Omental fat pad (tissue), 3 donors: ENCODE measurements at regions not wholly inside any gene's neighbourhood (a gene's known extent, or its start where the extent isn't known, plus 50 kb on each side); places are given as distances from the start of the nearest gene placed in this dataset.
"Not testable (repeated sequence)": the region's sequence is repeated elsewhere in the genome, so short reads cannot be mapped to it uniquely, and the experiment has no call there.

Experiments
- ATAC-seq: fragments of 150-250 bp; one replicate; pipeline ENCODE4 v1.9.1; 2016; ENCODE audit warnings: mild to moderate bottlenecking, moderate library complexity; ENCODE audit not compliant: low FRiP score
- DNase-seq: peaks from one replicate; pipeline ENCODE4 v3.0.0-alpha.2; 2019; ENCODE audit warnings: low spot score
- TF ChIP-seq, protein P1 (sequence below), 3 donors: fragments of 450-650 bp; IDR thresholded peaks; one replicate each; pipeline ENCODE4 v1.5.1; 2016 to 2017; ENCODE audit warnings: antibody characterized with exemption in 3 of 3, mild to moderate bottlenecking in 3 of 3, moderate library complexity in 2 of 3

DNA sequence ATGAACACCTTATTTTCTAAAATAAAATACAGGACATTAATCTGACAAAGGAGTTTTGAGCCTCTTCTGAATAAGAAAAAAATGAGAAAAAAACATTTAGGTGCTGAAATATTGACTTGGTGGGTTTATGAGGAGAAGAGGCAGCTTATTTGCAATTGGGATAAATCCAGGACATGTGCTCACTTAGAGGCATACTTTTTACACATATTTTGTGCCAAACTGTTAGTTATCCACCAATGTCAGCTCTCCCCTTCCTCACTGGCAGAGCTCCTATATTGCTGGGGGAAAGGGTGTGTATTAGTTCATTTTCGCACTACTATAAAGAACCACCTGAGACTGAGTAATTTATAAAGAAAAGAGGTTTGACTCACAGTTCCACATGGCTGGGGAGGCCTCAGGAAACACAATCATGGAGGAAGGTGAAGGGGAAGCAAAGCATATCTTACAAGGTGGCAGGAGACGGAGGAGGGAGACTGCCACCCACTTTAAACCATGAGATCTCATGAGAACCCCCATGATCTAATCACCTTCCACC, 135.4 kb upstream of the EGLN3 start:
- no peak for DNase-seq
- TF ChIP-seq, protein P1, sequence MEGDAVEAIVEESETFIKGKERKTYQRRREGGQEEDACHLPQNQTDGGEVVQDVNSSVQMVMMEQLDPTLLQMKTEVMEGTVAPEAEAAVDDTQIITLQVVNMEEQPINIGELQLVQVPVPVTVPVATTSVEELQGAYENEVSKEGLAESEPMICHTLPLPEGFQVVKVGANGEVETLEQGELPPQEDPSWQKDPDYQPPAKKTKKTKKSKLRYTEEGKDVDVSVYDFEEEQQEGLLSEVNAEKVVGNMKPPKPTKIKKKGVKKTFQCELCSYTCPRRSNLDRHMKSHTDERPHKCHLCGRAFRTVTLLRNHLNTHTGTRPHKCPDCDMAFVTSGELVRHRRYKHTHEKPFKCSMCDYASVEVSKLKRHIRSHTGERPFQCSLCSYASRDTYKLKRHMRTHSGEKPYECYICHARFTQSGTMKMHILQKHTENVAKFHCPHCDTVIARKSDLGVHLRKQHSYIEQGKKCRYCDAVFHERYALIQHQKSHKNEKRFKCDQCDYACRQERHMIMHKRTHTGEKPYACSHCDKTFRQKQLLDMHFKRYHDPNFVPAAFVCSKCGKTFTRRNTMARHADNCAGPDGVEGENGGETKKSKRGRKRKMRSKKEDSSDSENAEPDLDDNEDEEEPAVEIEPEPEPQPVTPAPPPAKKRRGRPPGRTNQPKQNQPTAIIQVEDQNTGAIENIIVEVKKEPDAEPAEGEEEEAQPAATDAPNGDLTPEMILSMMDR (IDR thresholded peaks at IDR 0.05): no peak
- ATAC-seq: no peak

DNA sequence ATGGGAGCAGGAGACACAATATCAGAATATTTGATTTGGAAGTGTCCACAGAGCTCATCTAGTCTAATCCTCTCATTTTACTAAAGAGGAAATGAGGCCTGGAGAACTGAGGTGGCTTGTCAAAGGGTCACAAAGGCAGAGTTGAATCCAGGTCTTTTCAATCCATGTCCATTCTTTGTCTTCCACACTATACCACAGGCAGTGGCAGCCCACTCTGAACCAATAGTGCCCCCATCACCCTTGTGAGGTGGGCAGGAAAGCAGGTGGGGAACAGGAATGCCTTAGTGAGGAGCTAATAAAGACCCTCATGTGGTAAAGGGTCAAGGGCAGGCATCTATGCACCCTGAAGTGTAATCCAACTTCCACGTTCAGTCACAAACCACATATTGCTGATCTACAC, 134.8 kb upstream of the EGLN3 start:
- TF ChIP-seq, protein P1 (IDR thresholded peaks at IDR 0.05): no peak
- DNase-seq (no peak), ATAC-seq (no peak)

DNA sequence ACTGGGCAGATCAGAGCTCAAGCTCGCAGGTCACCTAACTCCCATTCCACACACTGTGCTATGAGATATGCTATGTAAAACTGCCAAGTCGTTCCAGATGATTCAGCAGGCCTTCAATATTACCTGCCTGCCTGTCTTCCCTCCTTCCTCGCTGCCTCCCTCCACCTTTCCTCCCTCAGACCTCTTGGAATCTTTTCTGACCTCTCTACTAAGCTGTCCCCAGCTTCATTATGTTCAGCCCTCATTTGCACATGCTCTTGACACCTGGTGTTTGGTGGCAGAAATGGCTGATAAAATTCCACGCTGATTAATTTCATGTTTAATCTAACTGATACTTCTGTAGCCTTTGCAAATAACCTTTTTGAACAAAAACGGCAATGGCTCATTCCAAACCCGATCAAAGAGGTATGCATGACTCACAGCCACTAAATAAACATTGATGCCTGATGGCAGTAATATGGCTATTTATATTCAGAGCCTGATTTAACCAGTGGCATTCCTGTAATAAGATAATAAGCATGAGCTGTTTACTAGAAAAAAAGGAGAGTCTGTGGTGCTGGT, 130.8 kb upstream of the EGLN3 start:
- no peak for ATAC-seq
- DNase-seq: no peak
- TF ChIP-seq, protein P1 (IDR thresholded peaks at IDR 0.05): no peak

DNA sequence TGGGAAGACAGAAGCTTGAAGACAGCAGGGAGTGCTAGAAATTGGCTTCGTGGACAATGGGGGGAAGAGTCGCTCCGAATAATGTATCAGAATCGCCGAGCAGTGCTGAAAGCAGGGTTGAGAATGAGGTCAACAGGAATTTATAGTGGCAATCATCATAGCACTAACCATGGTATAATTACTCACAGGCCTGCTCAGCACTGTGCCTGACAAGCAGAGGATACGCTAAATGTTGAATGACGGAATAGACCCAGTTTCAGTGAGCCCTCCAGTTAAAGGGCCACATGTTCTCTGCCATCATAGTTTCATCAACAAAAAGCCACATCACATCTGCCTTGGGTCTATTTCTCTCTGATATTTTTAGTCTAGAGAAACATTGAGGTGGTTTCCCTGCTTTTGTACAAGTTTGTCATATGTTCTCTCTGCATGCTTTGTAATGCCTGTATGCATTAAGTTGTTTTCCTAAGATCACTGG, 130.3 kb upstream of the EGLN3 start:
- ATAC-seq (no peak), DNase-seq (no peak)
- TF ChIP-seq, protein P1 (IDR thresholded peaks at IDR 0.05): no peak

DNA sequence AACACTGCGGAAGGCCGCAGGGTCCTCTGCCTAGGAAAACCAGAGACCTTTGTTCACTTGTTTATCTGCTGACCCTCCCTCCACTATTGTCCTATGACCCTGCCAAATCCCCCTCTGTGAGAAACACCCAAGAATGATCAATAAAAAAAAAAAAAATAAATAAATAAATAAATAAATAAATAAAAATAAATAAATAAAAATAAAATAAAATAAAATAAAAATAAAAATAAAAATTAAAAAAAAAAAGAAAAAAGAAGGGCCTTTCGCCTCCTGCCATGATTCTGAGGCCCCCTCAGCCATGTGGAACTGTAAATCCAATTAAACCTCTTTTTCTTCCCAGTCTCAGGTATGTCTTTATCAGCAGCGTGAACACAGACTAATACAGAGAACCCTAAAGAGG, 128.8 kb upstream of the EGLN3 start:
- DNase-seq, ATAC-seq: not testable (repeated sequence)

DNA sequence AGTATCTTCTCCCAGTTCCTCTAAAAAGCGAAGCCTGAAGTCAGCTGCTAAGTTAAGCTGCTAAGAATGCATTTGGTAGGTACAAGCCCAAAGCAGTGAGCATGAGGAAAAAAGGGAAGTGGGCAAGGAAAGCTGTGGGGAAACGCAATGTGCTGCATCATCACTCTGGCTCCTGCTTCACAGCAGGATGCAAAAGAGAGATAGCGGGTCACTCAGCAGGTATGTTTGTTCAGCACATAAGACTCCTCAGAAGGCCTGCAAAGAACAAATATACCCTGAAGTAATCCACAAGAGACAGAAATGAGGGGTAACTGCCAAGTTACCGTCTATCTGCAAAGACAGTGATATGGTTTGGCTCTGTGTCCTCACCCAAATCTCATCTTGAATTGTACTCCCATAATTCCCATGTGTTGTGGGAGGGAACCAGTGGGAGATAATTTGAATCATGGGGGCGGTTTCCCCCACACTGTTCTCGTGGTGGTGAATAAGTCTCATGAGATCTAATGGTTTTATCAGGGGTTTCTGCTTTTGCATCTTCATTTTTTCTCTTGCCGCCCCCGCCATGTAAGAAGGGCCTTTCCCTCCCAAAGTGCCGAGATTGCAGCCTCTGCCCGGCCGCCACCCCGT, 127.4 kb upstream of the EGLN3 start:
- TF ChIP-seq, protein P1 (IDR thresholded peaks at IDR 0.05): no peak
- ATAC-seq (no peak), DNase-seq (no peak)

DNA sequence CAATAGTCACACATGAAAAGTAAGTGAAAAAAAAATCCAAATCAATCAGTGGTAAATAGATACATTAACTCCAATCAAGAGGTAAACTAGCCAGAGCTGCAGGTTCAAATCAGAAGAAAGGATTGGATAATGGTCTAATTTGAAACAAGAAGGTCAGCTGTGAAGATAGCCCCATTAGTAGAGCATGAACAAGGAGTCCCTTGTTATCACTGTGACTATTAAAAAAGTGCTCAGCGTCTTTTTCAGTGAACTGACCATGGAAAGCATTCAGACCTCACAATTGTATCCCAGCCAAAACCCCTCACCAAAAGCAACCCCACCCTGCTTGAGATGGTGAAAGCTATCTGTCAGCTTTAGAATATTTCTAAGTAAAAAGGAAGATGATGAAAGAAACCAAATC, 125.0 kb upstream of the EGLN3 start:
- ATAC-seq (no peak), DNase-seq (no peak)
- TF ChIP-seq, protein P1 (IDR thresholded peaks at IDR 0.05): no peak
